Kasumi-1 (cell line): ENCODE measurements at regions not wholly inside any gene's neighbourhood (a gene's known extent, or its start where the extent isn't known, plus 50 kb on each side); places are given as distances from the start of the nearest gene placed in this dataset.

Experiments used
- DNase-seq, 2 experiments: peaks; one replicate each; lab custom pipeline; 2025; lab: John Stamatoyannopoulos, UW

GRCh38 chr4:182189103-182189878 lies 53.9 kb upstream of the TENM3 start:
- DNase-seq = no peak

GRCh38 chr4:182190306-182190705 lies 52.9 kb upstream of the TENM3 start:
- DNase-seq = no peak

- DNase-seq = no peak
Observed at GRCh38 chr4:182192511-182193181, 50.6 kb upstream of the TENM3 start.

- DNase-seq = no peak
Observed at GRCh38 chr4:182193311-182193710, 49.9 kb upstream of the TENM3 start.
